GM23338 (cell line): ENCODE measurements at regions not wholly inside any gene's neighbourhood (a gene's known extent, or its start where the extent isn't known, plus 50 kb on each side); places are given as distances from the start of the nearest gene placed in this dataset.

Experiments used
- ATAC-seq: fragments of 200-7000 bp; cut with Tn5 transposase; 3 replicates; pipeline ENCODE4 v1.9.1; 2020
- DNase-seq: peaks from one replicate; pipeline ENCODE4 v3.0.0-alpha.2; 2015; ENCODE audit warnings: low spot score
- H2AFZ ChIP-seq: fragments of 200-600 bp; sonication (generic); 2 replicates; pipeline ENCODE4 v1.8.0; 2016; ENCODE audit warnings: antibody characterized with exemption, mild to moderate bottlenecking, moderate library complexity
- H3F3A ChIP-seq: fragments of 200-600 bp; sonication (generic); replicated peaks from 2 replicates; pipeline ENCODE4 v1.8.0; 2017; ENCODE audit warnings: antibody characterized with exemption, mixed run types, low read depth
- H3K27ac ChIP-seq: fragments of 200-600 bp; sonication (generic); 2 replicates; pipeline ENCODE4 v1.6.1; 2016; ENCODE audit warnings: low read depth
- H3K27me3 ChIP-seq: fragments of 200-600 bp; sonication (generic); 2 replicates; pipeline ENCODE4 v1.8.0; 2016; ENCODE audit warnings: mild to moderate bottlenecking, mixed run types, moderate library complexity; ENCODE audit not compliant: insufficient read depth
- H3K36me3 ChIP-seq: fragments of 200-600 bp; sonication (generic); 2 replicates; pipeline ENCODE4 v1.8.0; 2016; ENCODE audit warnings: mild to moderate bottlenecking; ENCODE audit not compliant: insufficient read depth
- H3K4me1 ChIP-seq: fragments of 200-600 bp; sonication (generic); 2 replicates; pipeline ENCODE4 v1.8.0; 2016; ENCODE audit warnings: mild to moderate bottlenecking, moderate library complexity; ENCODE audit not compliant: insufficient read depth
- H3K4me2 ChIP-seq: fragments of 200-600 bp; sonication (generic); 2 replicates; pipeline ENCODE4 v1.7.1; 2017; ENCODE audit warnings: mixed run types
- H3K4me3 ChIP-seq: fragments of 200-600 bp; sonication (generic); 2 replicates; pipeline ENCODE4 v1.6.1; 2016; ENCODE audit warnings: mixed run types
- H3K79me2 ChIP-seq: fragments of 200-600 bp; sonication (generic); replicated peaks from 2 replicates; pipeline ENCODE4 v1.8.0; 2017; ENCODE audit warnings: mild to moderate bottlenecking; ENCODE audit not compliant: insufficient read depth
- H3K9me2 ChIP-seq: fragments of 200-600 bp; sonication (generic); 2 replicates; pipeline ENCODE4 v1.8.0; 2017; ENCODE audit not compliant: insufficient read depth
- H4K20me1 ChIP-seq: fragments of 200-600 bp; sonication (generic); replicated peaks from 2 replicates; pipeline ENCODE4 v1.8.0; 2017; ENCODE audit warnings: mild to moderate bottlenecking; ENCODE audit not compliant: insufficient read depth
- H3K27ac Mint-ChIP-seq: 2 replicates; pipeline ENCODE4 v1.8.0; 2020; ENCODE audit warnings: inconsistent platforms, mild to moderate bottlenecking, moderate library complexity, mixed read lengths
- H3K27me3 Mint-ChIP-seq: 3 replicates; pipeline ENCODE4 v1.8.0; 2022; ENCODE audit warnings: low read depth, mild to moderate bottlenecking, moderate library complexity, mixed read lengths, inconsistent platforms; ENCODE audit not compliant: insufficient read depth, poor library complexity
- H3K36me3 Mint-ChIP-seq: 3 replicates; pipeline ENCODE4 v1.8.0; 2021; ENCODE audit warnings: low read depth, mild to moderate bottlenecking, inconsistent platforms, moderate library complexity, mixed read lengths
- H3K4me1 Mint-ChIP-seq: 3 replicates; pipeline ENCODE4 v1.8.0; 2020; ENCODE audit warnings: mild to moderate bottlenecking, inconsistent platforms, mixed read lengths
- H3K4me3 Mint-ChIP-seq: 3 replicates; pipeline ENCODE4 v1.8.0; 2021; ENCODE audit warnings: moderate library complexity, mild to moderate bottlenecking, inconsistent platforms, mixed read lengths
- H3K9me3 Mint-ChIP-seq: 3 replicates; pipeline ENCODE4 v1.8.0; 2020; ENCODE audit warnings: moderate library complexity, mild to moderate bottlenecking, inconsistent platforms, mixed read lengths
- CREB1 ChIP-seq: fragments of 250-450 bp; sonication (Bioruptor Pico); IDR thresholded peaks from 2 replicates; pipeline ENCODE4 v1.5.0; 2020; ENCODE audit warnings: low read depth, mild to moderate bottlenecking, moderate library complexity
- STAT1 ChIP-seq: IDR thresholded peaks from one replicate; pipeline ENCODE4 v1.6.1; 2016; ENCODE audit warnings: antibody characterized with exemption; ENCODE audit not compliant: unreplicated experiment
- ZNF114 ChIP-seq: fragments of 250-450 bp; sonication (Bioruptor Pico); IDR thresholded peaks from 2 replicates; pipeline ENCODE4 v1.5.0; 2020; ENCODE audit warnings: mild to moderate bottlenecking, moderate library complexity
- ZNF331 ChIP-seq: fragments of 250-450 bp; sonication (Bioruptor Pico); IDR thresholded peaks from 2 replicates; pipeline ENCODE4 v1.5.0; 2020; ENCODE audit warnings: low read depth, mild to moderate bottlenecking, moderate library complexity
- TF ChIP-seq, protein P1 (sequence below): IDR thresholded peaks from 2 replicates; pipeline ENCODE4 v1.6.1; 2016; ENCODE audit warnings: antibody characterized with exemption
- TF ChIP-seq, protein P2 (sequence below): fragments of 250-450 bp; sonication (Bioruptor Pico); IDR thresholded peaks from 2 replicates; pipeline ENCODE4 v1.5.0; 2020; ENCODE audit warnings: mild to moderate bottlenecking, moderate library complexity
- TF ChIP-seq, protein P3 (sequence below): IDR thresholded peaks from one replicate; pipeline ENCODE4 v1.6.1; 2018; ENCODE audit warnings: antibody characterized with exemption; ENCODE audit not compliant: unreplicated experiment

DNA sequence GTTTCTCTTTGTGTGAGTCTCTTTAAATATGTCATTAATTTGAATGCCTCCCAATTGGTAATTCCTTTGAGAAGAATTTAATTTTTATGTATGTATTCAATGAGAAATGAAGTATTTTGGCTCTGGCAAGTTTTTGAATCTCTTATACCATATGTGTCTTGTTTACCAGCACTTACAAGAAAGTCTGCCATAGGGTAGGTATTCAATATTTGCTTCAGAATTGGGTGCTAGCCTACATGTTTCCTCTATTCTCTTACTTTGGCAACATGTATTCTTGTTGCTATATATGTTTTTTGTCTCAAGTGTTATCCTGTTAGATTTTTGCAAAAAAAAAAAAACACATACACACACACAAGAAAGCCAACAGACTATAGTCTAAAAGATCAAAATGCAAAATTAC is 350.5 kb upstream of the PRMT6 start (continued):
- TF ChIP-seq, protein P1, sequence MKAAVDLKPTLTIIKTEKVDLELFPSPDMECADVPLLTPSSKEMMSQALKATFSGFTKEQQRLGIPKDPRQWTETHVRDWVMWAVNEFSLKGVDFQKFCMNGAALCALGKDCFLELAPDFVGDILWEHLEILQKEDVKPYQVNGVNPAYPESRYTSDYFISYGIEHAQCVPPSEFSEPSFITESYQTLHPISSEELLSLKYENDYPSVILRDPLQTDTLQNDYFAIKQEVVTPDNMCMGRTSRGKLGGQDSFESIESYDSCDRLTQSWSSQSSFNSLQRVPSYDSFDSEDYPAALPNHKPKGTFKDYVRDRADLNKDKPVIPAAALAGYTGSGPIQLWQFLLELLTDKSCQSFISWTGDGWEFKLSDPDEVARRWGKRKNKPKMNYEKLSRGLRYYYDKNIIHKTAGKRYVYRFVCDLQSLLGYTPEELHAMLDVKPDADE: no peak
- TF ChIP-seq, protein P2, sequence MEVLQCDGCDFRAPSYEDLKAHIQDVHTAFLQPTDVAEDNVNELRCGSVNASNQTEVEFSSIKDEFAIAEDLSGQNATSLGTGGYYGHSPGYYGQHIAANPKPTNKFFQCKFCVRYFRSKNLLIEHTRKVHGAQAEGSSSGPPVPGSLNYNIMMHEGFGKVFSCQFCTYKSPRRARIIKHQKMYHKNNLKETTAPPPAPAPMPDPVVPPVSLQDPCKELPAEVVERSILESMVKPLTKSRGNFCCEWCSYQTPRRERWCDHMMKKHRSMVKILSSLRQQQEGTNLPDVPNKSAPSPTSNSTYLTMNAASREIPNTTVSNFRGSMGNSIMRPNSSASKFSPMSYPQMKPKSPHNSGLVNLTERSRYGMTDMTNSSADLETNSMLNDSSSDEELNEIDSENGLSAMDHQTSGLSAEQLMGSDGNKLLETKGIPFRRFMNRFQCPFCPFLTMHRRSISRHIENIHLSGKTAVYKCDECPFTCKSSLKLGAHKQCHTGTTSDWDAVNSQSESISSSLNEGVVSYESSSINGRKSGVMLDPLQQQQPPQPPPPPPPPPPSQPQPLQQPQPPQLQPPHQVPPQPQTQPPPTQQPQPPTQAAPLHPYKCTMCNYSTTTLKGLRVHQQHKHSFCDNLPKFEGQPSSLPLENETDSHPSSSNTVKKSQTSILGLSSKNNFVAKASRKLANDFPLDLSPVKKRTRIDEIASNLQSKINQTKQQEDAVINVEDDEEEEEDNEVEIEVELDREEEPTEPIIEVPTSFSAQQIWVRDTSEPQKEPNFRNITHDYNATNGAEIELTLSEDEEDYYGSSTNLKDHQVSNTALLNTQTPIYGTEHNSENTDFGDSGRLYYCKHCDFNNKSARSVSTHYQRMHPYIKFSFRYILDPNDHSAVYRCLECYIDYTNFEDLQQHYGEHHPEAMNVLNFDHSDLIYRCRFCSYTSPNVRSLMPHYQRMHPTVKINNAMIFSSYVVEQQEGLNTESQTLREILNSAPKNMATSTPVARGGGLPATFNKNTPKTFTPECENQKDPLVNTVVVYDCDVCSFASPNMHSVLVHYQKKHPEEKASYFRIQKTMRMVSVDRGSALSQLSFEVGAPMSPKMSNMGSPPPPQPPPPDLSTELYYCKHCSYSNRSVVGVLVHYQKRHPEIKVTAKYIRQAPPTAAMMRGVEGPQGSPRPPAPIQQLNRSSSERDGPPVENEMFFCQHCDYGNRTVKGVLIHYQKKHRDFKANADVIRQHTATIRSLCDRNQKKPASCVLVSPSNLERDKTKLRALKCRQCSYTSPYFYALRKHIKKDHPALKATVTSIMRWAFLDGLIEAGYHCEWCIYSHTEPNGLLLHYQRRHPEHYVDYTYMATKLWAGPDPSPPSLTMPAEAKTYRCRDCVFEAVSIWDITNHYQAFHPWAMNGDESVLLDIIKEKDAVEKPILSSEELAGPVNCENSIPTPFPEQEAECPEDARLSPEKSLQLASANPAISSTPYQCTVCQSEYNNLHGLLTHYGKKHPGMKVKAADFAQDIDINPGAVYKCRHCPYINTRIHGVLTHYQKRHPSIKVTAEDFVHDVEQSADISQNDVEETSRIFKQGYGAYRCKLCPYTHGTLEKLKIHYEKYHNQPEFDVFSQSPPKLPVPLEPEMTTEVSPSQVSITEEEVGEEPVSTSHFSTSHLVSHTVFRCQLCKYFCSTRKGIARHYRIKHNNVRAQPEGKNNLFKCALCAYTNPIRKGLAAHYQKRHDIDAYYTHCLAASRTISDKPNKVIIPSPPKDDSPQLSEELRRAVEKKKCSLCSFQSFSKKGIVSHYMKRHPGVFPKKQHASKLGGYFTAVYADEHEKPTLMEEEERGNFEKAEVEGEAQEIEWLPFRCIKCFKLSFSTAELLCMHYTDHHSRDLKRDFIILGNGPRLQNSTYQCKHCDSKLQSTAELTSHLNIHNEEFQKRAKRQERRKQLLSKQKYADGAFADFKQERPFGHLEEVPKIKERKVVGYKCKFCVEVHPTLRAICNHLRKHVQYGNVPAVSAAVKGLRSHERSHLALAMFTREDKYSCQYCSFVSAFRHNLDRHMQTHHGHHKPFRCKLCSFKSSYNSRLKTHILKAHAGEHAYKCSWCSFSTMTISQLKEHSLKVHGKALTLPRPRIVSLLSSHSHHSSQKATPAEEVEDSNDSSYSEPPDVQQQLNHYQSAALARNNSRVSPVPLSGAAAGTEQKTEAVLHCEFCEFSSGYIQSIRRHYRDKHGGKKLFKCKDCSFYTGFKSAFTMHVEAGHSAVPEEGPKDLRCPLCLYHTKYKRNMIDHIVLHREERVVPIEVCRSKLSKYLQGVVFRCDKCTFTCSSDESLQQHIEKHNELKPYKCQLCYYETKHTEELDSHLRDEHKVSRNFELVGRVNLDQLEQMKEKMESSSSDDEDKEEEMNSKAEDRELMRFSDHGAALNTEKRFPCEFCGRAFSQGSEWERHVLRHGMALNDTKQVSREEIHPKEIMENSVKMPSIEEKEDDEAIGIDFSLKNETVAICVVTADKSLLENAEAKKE (CRISPR knock-in tag): no peak

DNA sequence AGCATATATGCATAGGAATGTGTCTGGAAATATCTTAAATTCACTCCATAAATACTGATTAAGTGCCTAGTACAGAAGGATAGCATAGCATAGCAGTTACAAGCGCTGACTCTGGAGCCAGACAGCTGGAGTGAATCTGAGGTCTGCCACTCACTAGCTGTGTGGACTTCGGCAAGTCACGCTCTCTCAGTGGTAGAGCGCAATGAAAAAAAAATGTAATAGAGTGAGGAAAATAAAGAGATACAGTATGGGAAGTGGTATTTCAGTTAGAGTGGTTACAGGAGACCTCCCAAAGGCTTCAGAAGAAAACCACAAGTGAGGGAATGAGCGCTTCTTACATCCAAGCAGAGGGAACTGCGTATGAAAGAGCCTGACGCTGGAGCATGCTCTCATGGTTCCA is 338.9 kb upstream of the PRMT6 start:
- no peaks in the 10 kb centered on the region for H3K27me3 ChIP-seq
- no peak for TF ChIP-seq ZNF114 (CRISPR knock-in tag)
- TF ChIP-seq ZNF331 (CRISPR knock-in tag): no peak
- TF ChIP-seq, protein P3, sequence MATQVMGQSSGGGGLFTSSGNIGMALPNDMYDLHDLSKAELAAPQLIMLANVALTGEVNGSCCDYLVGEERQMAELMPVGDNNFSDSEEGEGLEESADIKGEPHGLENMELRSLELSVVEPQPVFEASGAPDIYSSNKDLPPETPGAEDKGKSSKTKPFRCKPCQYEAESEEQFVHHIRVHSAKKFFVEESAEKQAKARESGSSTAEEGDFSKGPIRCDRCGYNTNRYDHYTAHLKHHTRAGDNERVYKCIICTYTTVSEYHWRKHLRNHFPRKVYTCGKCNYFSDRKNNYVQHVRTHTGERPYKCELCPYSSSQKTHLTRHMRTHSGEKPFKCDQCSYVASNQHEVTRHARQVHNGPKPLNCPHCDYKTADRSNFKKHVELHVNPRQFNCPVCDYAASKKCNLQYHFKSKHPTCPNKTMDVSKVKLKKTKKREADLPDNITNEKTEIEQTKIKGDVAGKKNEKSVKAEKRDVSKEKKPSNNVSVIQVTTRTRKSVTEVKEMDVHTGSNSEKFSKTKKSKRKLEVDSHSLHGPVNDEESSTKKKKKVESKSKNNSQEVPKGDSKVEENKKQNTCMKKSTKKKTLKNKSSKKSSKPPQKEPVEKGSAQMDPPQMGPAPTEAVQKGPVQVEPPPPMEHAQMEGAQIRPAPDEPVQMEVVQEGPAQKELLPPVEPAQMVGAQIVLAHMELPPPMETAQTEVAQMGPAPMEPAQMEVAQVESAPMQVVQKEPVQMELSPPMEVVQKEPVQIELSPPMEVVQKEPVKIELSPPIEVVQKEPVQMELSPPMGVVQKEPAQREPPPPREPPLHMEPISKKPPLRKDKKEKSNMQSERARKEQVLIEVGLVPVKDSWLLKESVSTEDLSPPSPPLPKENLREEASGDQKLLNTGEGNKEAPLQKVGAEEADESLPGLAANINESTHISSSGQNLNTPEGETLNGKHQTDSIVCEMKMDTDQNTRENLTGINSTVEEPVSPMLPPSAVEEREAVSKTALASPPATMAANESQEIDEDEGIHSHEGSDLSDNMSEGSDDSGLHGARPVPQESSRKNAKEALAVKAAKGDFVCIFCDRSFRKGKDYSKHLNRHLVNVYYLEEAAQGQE: no peak
- no peak for TF ChIP-seq CREB1
- no peak for TF ChIP-seq STAT1
- no peak overlapping the region for H3K27ac ChIP-seq
- DNase-seq (peak; percentile 2), ATAC-seq (peak; percentile 45)
- no peak overlapping the region for H3K4me3 ChIP-seq
- H2AFZ ChIP-seq: 0 out of 2 replicates have a peak overlapping the region, but pooled peaks have one; percentile 88
- H3K27me3 Mint-ChIP-seq: no peaks in the 10 kb centered on the region
- H3K4me3 Mint-ChIP-seq: no peak overlapping the region
- no peaks in the 10 kb centered on the region for H3K79me2 ChIP-seq
- H3K9me3 Mint-ChIP-seq: no peaks in the 10 kb centered on the region
- H3F3A ChIP-seq: no peaks in the 10 kb centered on the region
- H4K20me1 ChIP-seq: no peaks in the 10 kb centered on the region
- H3K36me3 Mint-ChIP-seq: no peaks in the 10 kb centered on the region
- H3K4me1 Mint-ChIP-seq: no peaks in the 10 kb centered on the region; the same call in 2 of the 3 replicates
- no peak overlapping the region for H3K4me2 ChIP-seq
- no peaks in the 10 kb centered on the region for H3K4me1 ChIP-seq
- H3K27ac Mint-ChIP-seq: no peak overlapping the region
- H3K36me3 ChIP-seq: no peaks in the 10 kb centered on the region
- no peaks in the 10 kb centered on the region for H3K9me2 ChIP-seq
